ENCODE measurements at regions not wholly inside any gene's neighbourhood (a gene's known extent, or its start where the extent isn't known, plus 50 kb on each side); places are given as distances from the start of the nearest gene placed in this dataset.

GRCh38 chr20:7708782-7709181, 231.5 kb downstream of the HAO1 start:
- DNase-seq, result no peak
- TF ChIP-seq POLR2A (IDR thresholded peaks at IDR 0.05), result no peak
- no peak for TF ChIP-seq EP300 (IDR thresholded peaks at IDR 0.05; ENCODE audit: low read depth)
- no peak for TF ChIP-seq CTCF (IDR thresholded peaks at IDR 0.05)
- no peak for TF ChIP-seq POLR2AphosphoS5 (IDR thresholded peaks at IDR 0.05)
- WGBS, 2 donors (ENCODE audit: low coverage in 1 of 2), result 82 to 86% methylated on average over 2 of the region's 2 CpGs
- Histone ChIP-seq H3K36me3 (no peaks in the 10 kb centered on the region), H3K9me3 (no peaks in the 10 kb centered on the region), H3K4me1 (no peaks in the 10 kb centered on the region), H3K27me3 (no peaks in the 10 kb centered on the region), H3K4me3 (no peak overlapping the region), H3K27ac (no peak overlapping the region)
- intact Hi-C loops (cut with DNase I; ENCODE audit: low total_unique reads) (no loop called here), in situ Hi-C loops (cut with MboI; ENCODE audit: low pct_ligation_motif_present in 1 of 4, low pct_unique_long_range_greater_than_20kb in 1 of 4, low sequenced_read_pairs in 3 of 4) (no loop called here)

GRCh38 chr20:7710440-7710839, 229.8 kb downstream of the HAO1 start:
- DNase-seq, result no peak
- no peaks in the 10 kb centered on the region for H3K4me1 ChIP-seq
- H3K27me3 ChIP-seq, result no peaks in the 10 kb centered on the region
- H3K4me3 ChIP-seq, result no peak overlapping the region
- in situ Hi-C loops (cut with MboI; ENCODE audit: low pct_ligation_motif_present in 1 of 4, low pct_unique_long_range_greater_than_20kb in 1 of 4, low sequenced_read_pairs in 3 of 4) (no loop called here), intact Hi-C loops (cut with DNase I; ENCODE audit: low total_unique reads) (no loop called here)
- H3K9me3 ChIP-seq, result no peaks in the 10 kb centered on the region
- H3K27ac ChIP-seq, result no peak overlapping the region
- no peaks in the 10 kb centered on the region for H3K36me3 ChIP-seq
- no peak for TF ChIP-seq CTCF (IDR thresholded peaks at IDR 0.05)
- TF ChIP-seq POLR2AphosphoS5 (IDR thresholded peaks at IDR 0.05), result no peak
- no peak for TF ChIP-seq POLR2A (IDR thresholded peaks at IDR 0.05)
- no peak for TF ChIP-seq EP300 (IDR thresholded peaks at IDR 0.05; ENCODE audit: low read depth)
- WGBS, 2 donors (ENCODE audit: low coverage in 1 of 2), result 75 to 86% methylated on average over 8 of the region's 8 CpGs

- WGBS, 2 donors (ENCODE audit: low coverage in 1 of 2), result 60 to 65% methylated on average over 1 of the region's 1 CpG
These were observed 227.6 kb downstream of the HAO1 start for GRCh38 chr20:7712661-7713060.

GRCh38 chr20:7714549-7714948, 225.7 kb downstream of the HAO1 start:
- no peak for TF ChIP-seq EP300 (IDR thresholded peaks at IDR 0.05; ENCODE audit: low read depth)
- no peak for TF ChIP-seq CTCF (IDR thresholded peaks at IDR 0.05)
- no peak for TF ChIP-seq POLR2AphosphoS5 (IDR thresholded peaks at IDR 0.05)
- TF ChIP-seq POLR2A (IDR thresholded peaks at IDR 0.05), result no peak
- Histone ChIP-seq H3K4me3 (no peak overlapping the region), H3K36me3 (no peaks in the 10 kb centered on the region), H3K9me3 (no peaks in the 10 kb centered on the region), H3K27me3 (no peaks in the 10 kb centered on the region), H3K27ac (no peak overlapping the region), H3K4me1 (no peaks in the 10 kb centered on the region)
- intact Hi-C loops (cut with DNase I; ENCODE audit: low total_unique reads) (no loop called here), in situ Hi-C loops (cut with MboI; ENCODE audit: low pct_ligation_motif_present in 1 of 4, low pct_unique_long_range_greater_than_20kb in 1 of 4, low sequenced_read_pairs in 3 of 4) (no loop called here)
- DNase-seq, result no peak
- 13 to 20% methylated on average over 1 of the region's 1 CpG for WGBS, 2 donors (ENCODE audit: low coverage in 1 of 2)

More at GRCh38 chr20:7712661-7713060, 227.6 kb downstream of the HAO1 start:
- Histone ChIP-seq H3K4me3 (no peak overlapping the region), H3K4me1 (no peaks in the 10 kb centered on the region), H3K27me3 (no peaks in the 10 kb centered on the region), H3K36me3 (no peaks in the 10 kb centered on the region), H3K27ac (no peak overlapping the region), H3K9me3 (no peaks in the 10 kb centered on the region)
- intact Hi-C loops (cut with DNase I; ENCODE audit: low total_unique reads) (no loop called here), in situ Hi-C loops (cut with MboI; ENCODE audit: low pct_ligation_motif_present in 1 of 4, low pct_unique_long_range_greater_than_20kb in 1 of 4, low sequenced_read_pairs in 3 of 4) (no loop called here)
- TF ChIP-seq POLR2AphosphoS5 (IDR thresholded peaks at IDR 0.05), result no peak
- TF ChIP-seq POLR2A (IDR thresholded peaks at IDR 0.05), result no peak
- TF ChIP-seq CTCF (IDR thresholded peaks at IDR 0.05), result no peak
- TF ChIP-seq EP300 (IDR thresholded peaks at IDR 0.05; ENCODE audit: low read depth), result no peak
- DNase-seq, result no peak

Measured in transverse colon (tissue), 4 donors.